ENCODE measurements at regions not wholly inside any gene's neighbourhood (a gene's known extent, or its start where the extent isn't known, plus 50 kb on each side); places are given as distances from the start of the nearest gene placed in this dataset.

DNA sequence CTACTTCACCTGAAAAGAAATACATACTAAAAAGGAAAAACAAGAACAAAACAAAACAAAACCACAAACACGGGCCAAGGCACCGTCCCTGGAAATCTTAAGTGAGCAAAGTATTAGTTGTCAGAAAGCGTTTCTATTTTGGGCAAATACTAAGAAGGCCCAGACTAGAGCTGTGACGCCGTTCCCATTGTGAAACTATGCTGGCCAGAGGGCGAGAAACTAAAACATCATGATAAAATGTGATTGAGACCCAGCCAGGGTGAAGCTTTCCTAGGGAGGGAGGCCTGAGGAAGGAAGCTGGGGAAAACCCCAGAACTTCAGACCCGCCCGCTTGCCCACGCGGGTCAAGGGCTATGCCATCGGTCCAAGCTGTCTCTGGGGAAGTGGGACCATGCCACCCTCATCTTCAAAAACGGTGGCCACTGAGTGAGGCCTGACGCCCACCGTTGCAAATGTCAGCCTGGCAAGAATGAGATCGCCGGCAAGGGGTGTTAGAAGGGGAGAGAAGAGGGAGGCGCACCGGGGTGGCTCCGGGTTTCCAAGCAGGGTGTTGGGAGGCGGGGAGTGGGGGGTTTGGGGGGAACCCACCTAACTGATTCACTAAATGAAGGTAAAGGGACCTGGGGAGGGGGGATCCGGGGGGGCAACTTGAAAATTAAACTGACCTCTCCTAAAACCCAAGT is 1950.9 kb upstream of the DEFB115 start:
- TF ChIP-seq EZH2phosphoT487 (IDR thresholded peaks at IDR 0.05; ENCODE audit: insufficient read depth, low read depth) (no peak), EZH2 (IDR thresholded peaks at IDR 0.05; ENCODE audit: insufficient read depth, poor library complexity, severe bottlenecking) (no peak)
